CD4-positive, alpha-beta memory T cell (primary cell): ENCODE measurements at regions not wholly inside any gene's neighbourhood (a gene's known extent, or its start where the extent isn't known, plus 50 kb on each side); places are given as distances from the start of the nearest gene placed in this dataset.

Experiments used
- CTCF ChIA-PET: fragments of 350-600 bp; sonication (Branson Sonifier 250); formaldehyde crosslinking; loops from one replicate; lab custom pipeline; 2021; ENCODE audit warnings: inconsistent platforms; ENCODE audit not compliant: partially characterized antibody; lab: Charles Lee
- POLR2A ChIA-PET: fragments of 350-600 bp; sonication (Branson Sonifier 250); formaldehyde crosslinking; loops from one replicate; lab custom pipeline; 2021; ENCODE audit not compliant: partially characterized antibody; lab: Charles Lee
- DNase-seq, 5 donors: peaks; one replicate each; pipeline versions ENCODE4 v3.0.0 to v3.0.0-alpha.2; 2020 to 2022; ENCODE audit warnings: mixed read lengths in 1 of 5
- H3K27ac ChIP-seq: one replicate; pipeline ENCODE4 v1.7.0; 2013; ENCODE audit warnings: low read depth, low read length
- H3K27me3 ChIP-seq: 2 replicates; pipeline ENCODE4 v1.7.0; 2013; ENCODE audit warnings: mild to moderate bottlenecking, low read length, moderate library complexity; ENCODE audit not compliant: insufficient read depth
- H3K36me3 ChIP-seq: 2 replicates; pipeline ENCODE4 v1.7.0; 2013; ENCODE audit warnings: mild to moderate bottlenecking, low read length, moderate library complexity; ENCODE audit not compliant: insufficient read depth
- H3K4me1 ChIP-seq: 2 replicates; pipeline ENCODE4 v1.7.0; 2013; ENCODE audit warnings: mild to moderate bottlenecking, low read length, moderate library complexity; ENCODE audit not compliant: insufficient read depth
- H3K4me3 ChIP-seq, 2 donors: one replicate each; pipeline ENCODE4 v1.7.0; 2013; ENCODE audit warnings: low read length in 2 of 2, mild to moderate bottlenecking in 1 of 2
- H3K9me3 ChIP-seq, 2 donors: one replicate each; pipeline ENCODE4 v1.7.0; 2013; ENCODE audit warnings: low read length in 2 of 2, control low read depth in 1 of 2; ENCODE audit not compliant: control insufficient read depth in 1 of 2
- H3K27ac Mint-ChIP-seq, 7 donors: one replicate each; pipeline ENCODE4 v1.8.0; 2020 to 2021; ENCODE audit warnings: mixed read lengths in 7 of 7, mild to moderate bottlenecking in 6 of 7, inconsistent platforms in 3 of 7, moderate library complexity in 3 of 7
- H3K27me3 Mint-ChIP-seq, 2 donors: one replicate each; pipeline ENCODE4 v1.8.0; 2020 to 2021; ENCODE audit warnings: mixed read lengths in 2 of 2
- H3K36me3 Mint-ChIP-seq, 2 donors: one replicate each; pipeline ENCODE4 v1.8.0; 2020 to 2021; ENCODE audit warnings: mixed read lengths in 2 of 2, inconsistent platforms in 1 of 2, mild to moderate bottlenecking in 1 of 2
- H3K4me1 Mint-ChIP-seq, 4 donors: one replicate each; pipeline ENCODE4 v1.8.0; 2020 to 2021; ENCODE audit warnings: mixed read lengths in 4 of 4, mild to moderate bottlenecking in 1 of 4
- H3K4me3 Mint-ChIP-seq, 8 donors: one replicate each; pipeline ENCODE4 v1.8.0; 2020 to 2021; ENCODE audit warnings: mixed read lengths in 8 of 8, mild to moderate bottlenecking in 7 of 8, moderate library complexity in 6 of 8, inconsistent platforms in 3 of 8
- H3K9me3 Mint-ChIP-seq, 8 donors: one replicate each; pipeline ENCODE4 v1.8.0; 2020 to 2021; ENCODE audit warnings: mixed read lengths in 8 of 8, mild to moderate bottlenecking in 5 of 8, inconsistent platforms in 3 of 8, moderate library complexity in 1 of 8
- intact Hi-C: fragments of 100-400 bp; cut with micrococcal nuclease; formaldehyde crosslinking; loops from one replicate; pipeline ENCODE4 v1.15.1; 2023

- Histone ChIP-seq H3K9me3 (no peaks in the 10 kb centered on the region), H3K27me3 (no peaks in the 10 kb centered on the region), H3K4me1 (no peaks in the 10 kb centered on the region), H3K4me3 (no peak overlapping the region), H3K27ac (no peak overlapping the region), H3K36me3 (no peaks in the 10 kb centered on the region)
- Mint-ChIP-seq H3K4me1 (no peaks in the 10 kb centered on the region), H3K27ac (no peak overlapping the region), H3K36me3 (no peaks in the 10 kb centered on the region), H3K4me3 (no peak overlapping the region), H3K9me3 (peaks cover 0 to 14% (median 5%) of the 10 kb centered on the region in 8 donors), H3K27me3 (no peaks in the 10 kb centered on the region)
- DNase-seq, result no peak
- ChIA-PET CTCF (no interaction called here), POLR2A (no interaction called here)
- intact Hi-C loops, result no loop called here
Measured at GRCh38 chr9:108105885-108106284, 616.3 kb upstream of the KLF4 start.

- H3K36me3 Mint-ChIP-seq, result no peaks in the 10 kb centered on the region
- Histone ChIP-seq H3K27me3 (no peaks in the 10 kb centered on the region), H3K9me3 (no peaks in the 10 kb centered on the region), H3K4me1 (no peaks in the 10 kb centered on the region), H3K27ac (no peak overlapping the region), H3K36me3 (no peaks in the 10 kb centered on the region), H3K4me3 (no peak overlapping the region)
- intact Hi-C loops, result no loop called here
- no peaks in the 10 kb centered on the region for H3K4me1 Mint-ChIP-seq
- no peak overlapping the region for H3K4me3 Mint-ChIP-seq
- H3K9me3 Mint-ChIP-seq, result peaks cover 0 to 14% (median 7%) of the 10 kb centered on the region in 8 donors
- ChIA-PET POLR2A (no interaction called here), CTCF (no interaction called here)
- no peaks in the 10 kb centered on the region for H3K27me3 Mint-ChIP-seq
- no peak for DNase-seq
- no peak overlapping the region for H3K27ac Mint-ChIP-seq
Measured at GRCh38 chr9:108104991-108105390, 615.4 kb upstream of the KLF4 start.

DNA sequence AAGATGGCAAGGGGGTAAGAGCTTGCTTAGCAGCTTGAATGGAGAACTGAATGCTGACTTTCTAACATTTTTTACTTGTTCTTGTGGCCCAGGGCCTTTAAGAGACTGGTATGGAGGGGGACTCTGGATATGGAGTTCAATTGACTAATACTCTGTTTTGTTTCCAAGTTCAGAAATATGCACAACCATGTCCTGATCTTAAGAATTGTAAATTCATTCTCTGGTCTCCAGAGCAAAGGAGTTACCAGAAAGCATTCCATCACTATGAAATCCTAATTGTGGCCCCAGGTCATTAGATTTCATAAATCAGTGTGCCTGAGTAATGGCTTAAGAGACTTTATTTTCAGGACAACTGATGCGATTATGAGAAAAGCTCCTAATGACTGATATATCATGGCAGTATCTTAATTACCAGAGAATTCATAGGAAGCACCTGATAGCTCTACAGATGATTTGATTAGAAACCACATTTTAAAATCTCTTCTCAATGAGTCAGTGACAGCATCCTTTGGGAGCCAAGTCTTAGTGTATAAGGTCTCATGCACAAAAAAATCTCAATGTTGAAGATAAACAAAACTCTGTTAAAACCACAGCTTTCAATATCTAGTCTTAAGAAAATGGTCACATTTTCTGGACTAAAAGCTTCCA, 613.6 kb upstream of the KLF4 start:
- Histone ChIP-seq H3K36me3 (no peaks in the 10 kb centered on the region), H3K27me3 (no peaks in the 10 kb centered on the region), H3K27ac (no peak overlapping the region), H3K4me3 (no peak overlapping the region), H3K4me1 (no peaks in the 10 kb centered on the region), H3K9me3 (no peaks in the 10 kb centered on the region)
- Mint-ChIP-seq H3K27me3 (no peaks in the 10 kb centered on the region), H3K4me3 (no peak overlapping the region), H3K36me3 (no peaks in the 10 kb centered on the region), H3K27ac (no peak overlapping the region), H3K4me1 (no peaks in the 10 kb centered on the region), H3K9me3 (peaks cover under 1 to 12% (median 4%) of the 10 kb centered on the region in 8 donors)
- ChIA-PET CTCF (no interaction called here), POLR2A (no interaction called here)
- intact Hi-C loops, result no loop called here
- no peak for DNase-seq

DNA sequence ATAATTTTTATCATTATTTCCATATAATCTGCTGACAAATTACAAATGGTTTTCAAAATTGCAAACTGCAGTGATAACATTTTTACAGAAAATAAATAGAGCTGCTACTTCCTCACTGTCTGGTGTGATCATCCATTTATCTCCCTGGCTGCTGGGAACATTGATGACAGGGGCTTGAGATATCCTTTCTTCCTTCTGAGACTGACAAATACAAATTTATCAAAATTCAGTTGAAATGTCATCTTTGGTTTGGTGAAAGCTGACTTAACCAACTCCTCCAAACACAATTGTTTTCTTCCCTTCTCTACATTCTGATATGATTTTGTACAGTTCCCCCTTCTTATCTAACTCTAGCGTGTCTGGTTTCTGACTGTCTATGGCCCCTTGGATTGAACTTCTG, 611.8 kb upstream of the KLF4 start:
- intact Hi-C loops, result no loop called here

GRCh38 chr9:108100571-108100970, 611.0 kb upstream of the KLF4 start:
- POLR2A ChIA-PET, result no interaction called here
- Mint-ChIP-seq H3K27ac (no peak overlapping the region), H3K27me3 (no peaks in the 10 kb centered on the region), H3K36me3 (no peaks in the 10 kb centered on the region), H3K4me1 (no peaks in the 10 kb centered on the region), H3K9me3 (peaks cover 3 to 12% (median 4%) of the 10 kb centered on the region in 8 donors), H3K4me3 (no peak overlapping the region)
- intact Hi-C loops, result no loop called here
- no peaks in the 10 kb centered on the region for H3K27me3 ChIP-seq
- H3K9me3 ChIP-seq, result no peaks in the 10 kb centered on the region
- no peak overlapping the region for H3K27ac ChIP-seq
- H3K4me3 ChIP-seq, result no peak overlapping the region
- no peaks in the 10 kb centered on the region for H3K36me3 ChIP-seq
- CTCF ChIA-PET, result no interaction called here
- H3K4me1 ChIP-seq, result no peaks in the 10 kb centered on the region
- no peak for DNase-seq

More for the DNA sequence above, 611.8 kb upstream of the KLF4 start:
- Mint-ChIP-seq H3K36me3 (no peaks in the 10 kb centered on the region), H3K9me3 (peaks cover 1 to 12% (median 4%) of the 10 kb centered on the region in 8 donors), H3K27ac (no peak overlapping the region), H3K4me1 (no peaks in the 10 kb centered on the region), H3K4me3 (no peak overlapping the region), H3K27me3 (no peaks in the 10 kb centered on the region)
- no peaks in the 10 kb centered on the region for H3K27me3 ChIP-seq
- no peaks in the 10 kb centered on the region for H3K36me3 ChIP-seq
- DNase-seq, result no peak
- ChIA-PET POLR2A (no interaction called here), CTCF (no interaction called here)
- H3K9me3 ChIP-seq, result no peaks in the 10 kb centered on the region
- no peak overlapping the region for H3K4me3 ChIP-seq
- no peaks in the 10 kb centered on the region for H3K4me1 ChIP-seq
- H3K27ac ChIP-seq, result no peak overlapping the region

- Histone ChIP-seq H3K36me3 (no peaks in the 10 kb centered on the region), H3K4me3 (no peak overlapping the region), H3K27me3 (no peaks in the 10 kb centered on the region), H3K27ac (no peak overlapping the region), H3K4me1 (no peaks in the 10 kb centered on the region), H3K9me3 (no peaks in the 10 kb centered on the region)
- ChIA-PET CTCF (no interaction called here), POLR2A (no interaction called here)
- DNase-seq, result no peak
- H3K27me3 Mint-ChIP-seq, result no peaks in the 10 kb centered on the region
- H3K36me3 Mint-ChIP-seq, result no peaks in the 10 kb centered on the region
- H3K9me3 Mint-ChIP-seq, result peaks cover 3 to 12% (median 4%) of the 10 kb centered on the region in 8 donors
- no peaks in the 10 kb centered on the region for H3K4me1 Mint-ChIP-seq
- intact Hi-C loops, result no loop called here
- no peak overlapping the region for H3K4me3 Mint-ChIP-seq
- H3K27ac Mint-ChIP-seq, result no peak overlapping the region
Measured at GRCh38 chr9:108099854-108100253, 610.3 kb upstream of the KLF4 start.

DNA sequence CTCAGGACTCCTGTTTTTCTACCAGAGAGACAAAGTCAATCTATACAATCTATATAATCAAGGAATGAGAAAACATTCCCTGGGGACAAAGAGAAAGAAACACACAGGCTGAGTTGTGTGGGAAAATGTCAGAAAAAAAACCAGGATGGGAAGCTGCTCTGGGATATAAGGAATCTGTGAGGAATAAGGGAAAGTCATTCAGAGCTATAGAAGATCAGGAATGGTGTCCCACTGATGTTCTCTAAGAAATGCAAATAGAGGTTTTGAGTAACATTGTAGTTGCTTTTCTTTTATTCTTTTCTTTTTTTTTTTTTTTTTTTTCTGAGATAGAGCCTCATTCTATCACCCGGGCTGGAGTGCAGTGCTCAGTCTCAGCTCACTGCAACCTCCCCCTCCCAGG, 605.9 kb upstream of the KLF4 start:
- Mint-ChIP-seq H3K4me3 (no peak overlapping the region), H3K27me3 (no peaks in the 10 kb centered on the region), H3K4me1 (no peaks in the 10 kb centered on the region), H3K36me3 (no peaks in the 10 kb centered on the region), H3K27ac (no peak overlapping the region), H3K9me3 (peaks cover 0 to 5% (median 1%) of the 10 kb centered on the region in 8 donors)
- no peaks in the 10 kb centered on the region for H3K9me3 ChIP-seq
- H3K27ac ChIP-seq, result no peak overlapping the region
- H3K36me3 ChIP-seq, result no peaks in the 10 kb centered on the region
- H3K4me1 ChIP-seq, result no peaks in the 10 kb centered on the region
- ChIA-PET POLR2A (no interaction called here), CTCF (no interaction called here)
- intact Hi-C loops, result no loop called here
- H3K4me3 ChIP-seq, result no peak overlapping the region
- no peaks in the 10 kb centered on the region for H3K27me3 ChIP-seq
- DNase-seq, result no peak

GRCh38 chr9:108094676-108094993, 605.1 kb upstream of the KLF4 start:
- Mint-ChIP-seq H3K9me3 (peaks cover 0 to 6% (median 3%) of the 10 kb centered on the region in 8 donors), H3K4me1 (no peaks in the 10 kb centered on the region), H3K4me3 (peak overlapping the region in 1 of 8 donors; percentile 1), H3K27ac (no peak overlapping the region), H3K36me3 (no peaks in the 10 kb centered on the region), H3K27me3 (no peaks in the 10 kb centered on the region)
- Histone ChIP-seq H3K9me3 (no peaks in the 10 kb centered on the region), H3K36me3 (no peaks in the 10 kb centered on the region), H3K4me3 (no peak overlapping the region), H3K27ac (no peak overlapping the region), H3K4me1 (no peaks in the 10 kb centered on the region), H3K27me3 (no peaks in the 10 kb centered on the region)
- CTCF ChIA-PET, result no interaction called here
- POLR2A ChIA-PET, result no interaction called here
- DNase-seq, result no peak
- intact Hi-C loops, result no loop called here
